NCI-H2196 treated with DMSO at 0.1 percent for 48 hours (cell line): ENCODE measurements at regions not wholly inside any gene's neighbourhood (a gene's known extent, or its start where the extent isn't known, plus 50 kb on each side); places are given as distances from the start of the nearest gene placed in this dataset.

ENCODE experiments used
- DNase-seq: peaks from one replicate; lab custom pipeline; 2025; ENCODE audit not compliant: unreplicated experiment; lab: John Stamatoyannopoulos, UW

DNA sequence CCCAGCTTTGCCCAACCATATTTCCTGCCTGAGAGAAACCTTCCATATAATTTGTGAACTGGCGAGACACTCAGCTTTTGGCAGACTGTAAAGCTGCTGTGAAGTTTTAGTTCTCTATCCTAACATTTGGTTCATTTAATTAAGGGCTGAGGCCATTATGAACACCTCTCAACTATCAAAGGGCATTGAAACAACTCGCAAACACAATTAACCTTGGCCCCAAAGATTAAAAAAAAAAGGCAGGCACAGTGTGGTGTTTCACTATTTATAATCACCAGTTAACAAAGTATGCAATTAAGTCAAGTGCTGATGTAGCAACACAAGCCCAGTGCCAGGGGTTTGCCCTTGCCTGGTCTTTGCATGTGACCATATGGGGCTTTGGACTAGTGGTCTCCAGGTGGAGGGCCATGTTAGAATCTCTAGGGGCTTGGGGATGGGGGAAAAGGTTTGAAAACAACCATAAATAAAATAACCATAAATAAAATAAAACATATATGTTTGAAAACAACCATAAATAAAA lies 297.6 kb upstream of the SKOR2 start:
- DNase-seq = no peak

- DNase-seq = no peak
These were observed 296.2 kb upstream of the SKOR2 start for GRCh38 chr18:47547539-47548202.

DNA sequence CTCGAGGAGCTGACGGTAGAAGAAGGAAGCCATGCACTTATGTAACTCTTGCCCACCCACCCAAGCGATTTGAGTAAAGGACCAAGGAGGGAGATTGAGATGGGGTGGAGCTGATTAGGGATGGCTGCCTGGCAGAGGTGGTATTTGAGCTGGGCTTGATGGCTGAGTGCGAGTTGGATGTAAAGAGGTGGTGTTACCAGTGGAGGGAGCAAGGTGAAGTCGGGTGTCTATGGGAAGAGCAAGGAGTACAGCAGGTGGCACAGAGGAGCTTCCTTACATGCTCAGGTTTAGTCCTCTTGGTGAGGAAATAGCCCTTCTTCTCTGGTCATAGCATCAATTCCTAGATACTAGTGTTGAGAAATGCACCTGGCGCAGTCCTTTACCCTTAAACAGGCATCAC lies 294.2 kb upstream of the SKOR2 start:
- no peak for DNase-seq

DNA sequence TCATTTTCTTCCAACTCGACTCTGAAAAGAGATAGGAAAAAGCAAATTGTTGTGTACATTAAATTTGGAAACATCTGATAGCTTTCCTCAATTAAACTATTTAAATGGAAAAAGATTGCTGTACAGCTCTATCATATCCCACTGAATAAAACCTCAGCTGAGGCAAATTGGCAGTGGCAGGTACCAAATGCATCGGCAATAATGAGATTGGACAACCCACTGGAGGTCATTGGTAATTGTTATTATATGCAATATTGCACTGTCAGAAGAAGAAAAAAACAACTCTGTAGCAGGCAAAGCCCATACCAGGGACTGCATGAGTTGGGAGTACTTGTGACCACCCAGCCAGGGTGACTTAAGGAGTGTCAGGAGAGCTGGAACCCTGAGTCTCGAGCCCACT lies 291.6 kb upstream of the SKOR2 start:
- DNase-seq = no peak

DNA sequence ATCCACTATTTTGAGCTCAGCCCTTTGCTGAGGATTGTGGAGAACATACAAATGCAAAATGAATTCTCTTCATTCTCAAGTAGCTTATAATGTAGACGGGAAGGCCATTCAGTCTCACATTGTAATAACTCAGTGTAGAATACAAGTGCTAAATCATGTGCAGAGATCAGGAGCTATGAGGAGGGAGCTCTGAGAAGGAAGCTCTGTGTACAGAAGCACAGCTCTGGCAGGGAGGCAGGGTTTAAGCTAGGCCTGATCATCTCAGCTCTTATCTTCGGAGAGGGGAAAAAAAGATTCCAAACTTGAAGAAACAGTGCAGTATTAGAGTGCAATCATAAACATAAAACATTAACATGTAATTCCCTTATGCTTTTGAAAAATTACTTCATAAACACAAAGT lies 291.1 kb upstream of the SKOR2 start:
- DNase-seq = no peak

GRCh38 chr18:47531717-47532116 lies 280.3 kb upstream of the SKOR2 start:
- DNase-seq = no peak

DNA sequence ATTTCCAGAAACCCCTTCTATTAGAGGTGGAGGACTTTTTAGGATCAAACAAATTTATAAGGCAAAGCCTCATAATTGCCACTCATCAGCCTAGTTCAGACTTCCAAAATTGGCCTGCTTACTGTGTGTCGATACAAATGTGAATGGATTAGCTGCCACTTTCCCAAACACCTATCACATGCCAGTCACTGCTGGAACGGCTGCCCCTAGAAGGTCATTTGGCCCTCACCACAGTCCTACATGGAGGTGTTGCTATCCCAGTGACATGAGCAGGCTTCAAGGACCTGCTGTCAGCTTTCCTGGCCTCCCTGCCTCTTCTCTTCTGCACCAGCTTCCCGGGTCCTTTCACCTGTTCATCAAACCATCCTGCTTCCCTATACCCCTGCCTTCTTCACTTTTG lies 279.2 kb upstream of the SKOR2 start:
- no peak for DNase-seq

GRCh38 chr18:47528343-47528742 lies 276.9 kb upstream of the SKOR2 start:
- no peak for DNase-seq

DNA sequence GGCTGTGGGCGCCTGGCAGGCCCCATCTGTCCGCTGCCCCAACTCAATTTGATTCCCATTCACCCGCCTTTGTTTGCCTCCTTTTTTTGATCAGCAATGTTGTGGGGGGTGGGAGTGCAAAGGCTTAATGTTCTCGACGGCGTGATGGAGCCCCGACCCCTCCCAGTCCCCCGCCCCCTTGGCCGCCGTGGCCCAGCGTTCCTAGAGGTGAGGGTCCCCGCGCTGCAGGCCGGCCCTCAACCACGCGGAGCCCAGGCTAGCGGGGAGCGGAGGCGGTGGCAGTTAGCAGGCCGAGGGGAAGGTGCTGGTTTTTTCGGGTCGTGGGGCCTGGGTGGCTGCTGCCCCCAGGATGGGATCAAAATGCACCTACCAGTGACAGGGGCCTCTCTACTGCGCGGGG lies 274.7 kb upstream of the SKOR2 start:
- DNase-seq = no peak

- DNase-seq = no peak
These were observed 270.9 kb upstream of the SKOR2 start for GRCh38 chr18:47522359-47522758.

- no peak for DNase-seq
These were observed 268.8 kb upstream of the SKOR2 start for GRCh38 chr18:47520263-47520662.

DNA sequence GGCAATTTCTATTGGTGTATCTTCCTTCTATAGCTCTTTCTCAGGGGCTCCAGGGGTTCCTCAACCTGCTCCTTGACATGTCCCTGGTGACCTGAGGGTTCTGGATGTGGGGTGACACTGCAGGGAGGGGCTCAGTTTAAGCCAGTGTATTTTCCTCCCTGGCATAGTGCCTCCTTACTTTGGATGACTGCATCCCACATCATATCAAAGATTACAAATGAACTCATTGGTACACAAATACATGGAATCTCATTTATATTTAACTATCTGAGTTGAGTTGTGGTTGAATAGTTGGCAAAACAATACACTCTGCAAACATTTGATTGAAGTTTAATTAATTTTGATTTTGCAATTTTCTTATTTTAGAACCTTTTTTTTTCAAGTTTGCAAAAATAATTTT lies 268.2 kb upstream of the SKOR2 start:
- DNase-seq = no peak

- no peak for DNase-seq
These were observed 267.8 kb upstream of the SKOR2 start for GRCh38 chr18:47519277-47519676.

DNA sequence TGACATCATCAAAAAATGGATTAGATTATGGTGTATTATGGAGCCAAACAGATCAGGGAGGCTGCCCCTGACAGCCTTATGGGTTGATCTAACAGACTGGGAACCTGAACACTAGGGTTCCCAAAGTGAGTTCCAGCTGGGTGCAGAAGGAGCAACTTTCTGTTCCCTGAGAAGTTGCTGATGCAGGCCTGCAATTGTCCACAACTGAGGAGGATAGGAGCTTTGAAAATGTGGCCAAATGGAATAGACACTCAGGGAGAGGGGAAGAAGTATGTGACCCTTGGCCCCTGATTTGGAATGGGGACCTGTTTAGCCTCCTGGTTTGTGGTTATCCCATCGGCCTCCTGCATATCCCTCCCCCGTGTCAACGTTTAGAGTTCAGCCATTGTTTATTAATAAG lies 262.2 kb upstream of the SKOR2 start:
- DNase-seq = no peak

DNA sequence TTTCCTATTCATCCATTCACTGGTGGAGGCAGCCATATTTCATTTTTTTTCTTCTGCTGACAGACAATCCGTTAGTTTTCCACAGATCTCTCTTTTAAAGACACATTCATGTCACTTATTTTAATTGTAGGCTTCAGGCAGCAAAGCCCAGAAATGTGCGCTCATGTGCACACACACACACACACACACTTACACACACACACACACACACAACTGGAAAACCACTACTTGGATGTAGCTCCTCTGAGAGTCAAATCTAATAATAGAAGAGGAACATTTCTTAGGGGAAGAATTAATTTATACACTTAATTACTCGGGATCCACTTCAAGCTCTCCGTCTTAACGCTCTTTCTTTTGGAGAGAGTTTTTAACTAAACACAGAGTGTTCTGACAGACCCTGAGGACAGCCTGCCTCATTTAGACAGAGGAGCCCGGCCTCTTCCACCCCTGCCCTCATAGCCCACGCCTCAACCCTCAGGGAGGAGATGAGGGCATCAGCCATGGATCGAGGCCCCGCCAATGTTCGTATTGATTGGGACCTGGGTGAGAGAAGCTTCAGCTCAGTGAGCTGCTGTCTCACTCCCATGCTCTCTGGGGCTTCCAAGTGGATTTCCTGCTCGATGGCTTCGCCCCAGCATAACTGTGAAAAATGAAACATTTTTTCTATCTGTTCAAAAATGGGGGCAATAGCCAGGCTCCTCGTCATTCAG lies 261.4 kb upstream of the SKOR2 start:
- no peak for DNase-seq

GRCh38 chr18:47512056-47512455 lies 260.6 kb upstream of the SKOR2 start:
- DNase-seq = no peak

DNA sequence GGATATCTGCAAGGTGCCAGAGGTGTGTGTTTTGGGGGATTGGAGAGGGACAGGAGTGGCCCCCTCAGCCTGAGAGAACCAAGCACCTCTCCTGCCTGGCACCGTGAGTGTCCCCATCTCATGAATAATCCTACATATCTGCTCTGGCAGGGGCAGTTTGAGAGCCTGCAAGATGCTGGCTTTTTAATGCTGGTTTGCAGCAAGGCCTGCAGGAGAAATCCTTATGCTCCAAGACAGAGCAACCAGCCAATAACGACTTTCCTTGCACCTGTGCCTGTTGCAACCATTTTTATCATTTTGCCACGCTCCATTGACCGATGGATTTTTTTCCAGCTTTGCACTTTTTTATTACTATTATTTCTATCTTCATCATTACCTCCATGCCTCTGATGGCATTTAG lies 259.4 kb upstream of the SKOR2 start:
- no peak for DNase-seq

DNA sequence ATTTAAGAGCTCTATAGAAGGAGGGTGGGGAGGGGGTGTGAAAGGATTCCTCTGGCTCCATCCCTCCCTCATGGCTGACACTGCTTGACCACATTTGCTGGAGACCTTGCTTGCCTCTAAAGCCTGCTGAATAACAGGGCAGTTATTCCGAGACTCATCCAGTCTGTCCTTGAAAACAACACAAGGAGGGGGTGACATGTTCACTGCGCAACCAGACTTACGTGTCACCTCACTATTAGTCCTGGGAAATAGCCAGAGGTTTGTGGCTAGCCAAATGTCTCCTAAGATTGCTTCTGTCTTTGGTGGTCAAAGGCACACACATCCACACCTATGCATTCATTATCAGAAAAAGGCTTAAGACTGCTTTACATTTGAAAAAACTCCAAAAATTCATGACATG lies 256.2 kb upstream of the SKOR2 start:
- no peak for DNase-seq

DNA sequence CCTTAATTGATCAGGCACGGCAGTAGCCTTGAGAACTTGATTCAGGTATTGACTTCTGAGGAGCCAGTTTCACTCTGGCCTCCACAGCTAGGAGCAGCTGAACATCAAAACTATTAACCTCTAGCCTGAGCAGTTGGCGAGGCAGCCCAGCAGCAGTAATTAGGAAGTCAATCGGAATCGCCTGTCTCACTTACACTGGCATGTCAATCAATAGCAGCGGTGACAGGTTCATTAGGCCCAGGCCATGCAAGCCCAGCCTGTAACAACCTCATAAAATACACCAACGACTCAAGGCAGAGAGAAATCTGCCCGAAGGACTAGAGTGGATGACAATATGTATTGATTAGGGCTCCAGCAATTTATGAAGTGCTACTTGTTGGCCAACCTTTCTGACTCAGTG lies 255.4 kb upstream of the SKOR2 start:
- no peak for DNase-seq

DNA sequence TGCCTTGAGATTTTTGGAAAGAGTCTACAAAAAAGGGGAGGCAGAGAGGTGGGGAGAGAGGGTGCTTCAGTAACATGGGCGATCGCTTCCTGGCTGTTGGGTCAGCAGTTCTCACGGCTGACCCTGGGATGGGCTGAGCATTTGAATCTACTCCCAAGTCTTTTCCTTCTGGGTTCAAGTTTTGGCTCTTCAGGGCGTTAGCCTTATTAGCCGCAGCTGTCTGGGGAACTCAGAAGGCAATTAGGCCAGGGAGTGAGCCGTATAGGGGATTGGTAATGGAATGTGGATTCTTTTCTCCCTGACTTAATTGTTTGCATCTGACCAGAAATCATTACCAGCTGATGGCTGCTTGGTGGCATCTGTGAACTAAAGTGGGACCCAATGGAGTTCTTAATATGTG lies 250.5 kb upstream of the SKOR2 start:
- DNase-seq = no peak

DNA sequence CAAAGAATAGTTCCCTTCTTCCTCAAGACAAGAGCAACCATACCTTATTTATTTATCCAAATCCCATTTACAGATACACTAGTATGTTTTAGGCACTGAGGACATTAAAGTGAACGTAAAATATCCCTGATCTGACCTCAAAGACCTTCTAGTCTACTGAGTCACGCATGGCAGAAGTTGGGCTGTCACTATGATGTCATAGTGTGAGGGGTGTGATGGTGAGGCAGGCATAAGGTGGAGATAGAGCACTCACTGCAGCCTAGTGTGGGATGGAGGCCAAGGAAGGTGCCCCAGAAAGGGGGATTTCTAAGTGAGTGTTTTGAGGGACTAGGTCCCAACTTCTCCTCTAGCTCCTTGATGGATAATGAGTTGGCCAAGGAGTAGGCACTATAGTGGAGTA lies 249.5 kb upstream of the SKOR2 start:
- DNase-seq = no peak

- DNase-seq = no peak
These were observed 241.2 kb upstream of the SKOR2 start for GRCh38 chr18:47492691-47493090.

- DNase-seq = no peak
These were observed 239.4 kb upstream of the SKOR2 start for GRCh38 chr18:47490882-47491281.
